Prostate gland (tissue), 2 donors: ENCODE measurements at regions not wholly inside any gene's neighbourhood (a gene's known extent, or its start where the extent isn't known, plus 50 kb on each side); places are given as distances from the start of the nearest gene placed in this dataset.

Experiments used
- POLR2A ChIP-seq: fragments of 450-650 bp; IDR thresholded peaks from one replicate; pipeline ENCODE4 v1.6.1; 2016; ENCODE audit warnings: antibody characterized with exemption, mild to moderate bottlenecking
- POLR2AphosphoS5 ChIP-seq: sonication (generic); formaldehyde crosslinking; IDR thresholded peaks from one replicate; pipeline ENCODE4 v1.6.1; 2017; ENCODE audit warnings: antibody characterized with exemption
- TF ChIP-seq, protein P1 (sequence below), 4 experiments: fragments of 200-600 bp in 2 of 4; fragments of 450-650 bp in 2 of 4; sonication (generic) in 2 of 4; IDR thresholded peaks; 1 replicate in 3 of 4; 2 replicates in 1 of 4; pipeline ENCODE4 v1.5.1; 2016 to 2019; ENCODE audit warnings: antibody characterized with exemption in 4 of 4, mild to moderate bottlenecking in 2 of 4, moderate library complexity in 2 of 4

DNA sequence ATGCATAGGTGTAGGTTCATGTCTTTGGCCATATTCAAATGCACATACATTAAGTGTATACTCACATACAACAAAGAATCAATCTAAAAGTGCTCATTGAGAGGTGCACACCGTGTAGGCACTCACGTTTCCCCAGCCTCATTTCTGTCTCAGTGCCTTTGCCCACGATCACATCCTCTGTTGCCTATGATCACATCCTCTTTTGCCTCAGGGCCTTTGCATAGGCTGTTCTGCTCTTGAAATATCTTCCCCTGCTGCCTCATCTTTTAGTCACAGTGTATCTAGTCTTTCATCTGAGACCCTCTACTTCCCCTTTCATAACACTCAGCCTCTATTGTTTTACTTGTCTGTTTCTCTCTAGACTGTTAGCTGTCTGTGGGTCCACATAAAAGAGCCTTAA, 69.3 kb downstream of the FOXD2 start:
- no peak for TF ChIP-seq POLR2AphosphoS5
- TF ChIP-seq, protein P1, sequence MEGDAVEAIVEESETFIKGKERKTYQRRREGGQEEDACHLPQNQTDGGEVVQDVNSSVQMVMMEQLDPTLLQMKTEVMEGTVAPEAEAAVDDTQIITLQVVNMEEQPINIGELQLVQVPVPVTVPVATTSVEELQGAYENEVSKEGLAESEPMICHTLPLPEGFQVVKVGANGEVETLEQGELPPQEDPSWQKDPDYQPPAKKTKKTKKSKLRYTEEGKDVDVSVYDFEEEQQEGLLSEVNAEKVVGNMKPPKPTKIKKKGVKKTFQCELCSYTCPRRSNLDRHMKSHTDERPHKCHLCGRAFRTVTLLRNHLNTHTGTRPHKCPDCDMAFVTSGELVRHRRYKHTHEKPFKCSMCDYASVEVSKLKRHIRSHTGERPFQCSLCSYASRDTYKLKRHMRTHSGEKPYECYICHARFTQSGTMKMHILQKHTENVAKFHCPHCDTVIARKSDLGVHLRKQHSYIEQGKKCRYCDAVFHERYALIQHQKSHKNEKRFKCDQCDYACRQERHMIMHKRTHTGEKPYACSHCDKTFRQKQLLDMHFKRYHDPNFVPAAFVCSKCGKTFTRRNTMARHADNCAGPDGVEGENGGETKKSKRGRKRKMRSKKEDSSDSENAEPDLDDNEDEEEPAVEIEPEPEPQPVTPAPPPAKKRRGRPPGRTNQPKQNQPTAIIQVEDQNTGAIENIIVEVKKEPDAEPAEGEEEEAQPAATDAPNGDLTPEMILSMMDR (IDR thresholded peaks at IDR 0.05), result no peak
- TF ChIP-seq POLR2A, result no peak
